Vagina (tissue), 2 donors: ENCODE measurements at regions not wholly inside any gene's neighbourhood (a gene's known extent, or its start where the extent isn't known, plus 50 kb on each side); places are given as distances from the start of the nearest gene placed in this dataset.

Experiments
- CTCF ChIP-seq, 3 experiments: fragments of 450-650 bp in 2 of 3; fragments of 200-600 bp in 1 of 3; sonication (generic) in 1 of 3; IDR thresholded peaks; one replicate each; pipeline ENCODE4 v1.5.1; 2017 to 2019; ENCODE audit warnings: antibody characterized with exemption in 3 of 3, mild to moderate bottlenecking in 2 of 3, moderate library complexity in 2 of 3
- POLR2A ChIP-seq, 2 donors: fragments of 450-650 bp; IDR thresholded peaks; one replicate each; pipeline ENCODE4 v1.6.1; 2017; ENCODE audit warnings: antibody characterized with exemption in 2 of 2, mild to moderate bottlenecking in 2 of 2, moderate library complexity in 2 of 2

- TF ChIP-seq CTCF (IDR thresholded peaks at IDR 0.05) (no peak), POLR2A (IDR thresholded peaks at IDR 0.05) (no peak)
Measured at GRCh38 chr2:215507836-215508235, 72.0 kb upstream of the FN1 start.
